ENCODE measurements at regions not wholly inside any gene's neighbourhood (a gene's known extent, or its start where the extent isn't known, plus 50 kb on each side); places are given as distances from the start of the nearest gene placed in this dataset.

GRCh38 chr1:21362096-21362495 is 71.8 kb upstream of the ECE1 start:
- no peaks in the 10 kb centered on the region for H3K36me3 ChIP-seq (ENCODE audit: low read depth)
- H3K27ac ChIP-seq = no peak overlapping the region
- H3K27me3 ChIP-seq (replicated peaks; ENCODE audit: insufficient read depth) = no peaks in the 10 kb centered on the region
- H3K4me2 ChIP-seq (ENCODE audit: unreplicated experiment) = no peak overlapping the region
- TF ChIP-seq EZH2phosphoT487 (IDR thresholded peaks at IDR 0.05; ENCODE audit: insufficient read depth, low read depth) (no peak), EZH2 (IDR thresholded peaks at IDR 0.05; ENCODE audit: insufficient read depth, poor library complexity, severe bottlenecking) (no peak)
- no peak overlapping the region for H3K4me3 ChIP-seq
- H3K79me2 ChIP-seq (ENCODE audit: insufficient read depth) = no peaks in the 10 kb centered on the region
- H2AFZ ChIP-seq = no peak overlapping the region
- H3K4me1 ChIP-seq (ENCODE audit: insufficient read depth) = no peaks in the 10 kb centered on the region
- no peaks in the 10 kb centered on the region for H4K20me1 ChIP-seq (ENCODE audit: insufficient read depth)
- 60 to 65% methylated on average over 3 of the region's 3 CpGs for WGBS, 2 experiments (ENCODE audit: low coverage in 1 of 2, low lambda C conversion rate in 2 of 2, missing lambda C conversion rate in 2 of 2)
- H3K9ac ChIP-seq = no peak overlapping the region
- no peaks in the 10 kb centered on the region for H3K9me3 ChIP-seq (ENCODE audit: low read depth)
- DNase-seq = no peak
- no peaks in the 10 kb centered on the region for H3K9me2 ChIP-seq (ENCODE audit: insufficient read depth)
- H3F3A ChIP-seq (ENCODE audit: insufficient read depth) = peaks cover 8% of the 10 kb centered on the region; the same call in 1 of the 2 replicates
- in situ Hi-C loops (cut with MboI) = loop anchor here (10.0 kb wide), 1 partner anchor 127 kb away; no protein-coding TSS in a partner anchor

DNA sequence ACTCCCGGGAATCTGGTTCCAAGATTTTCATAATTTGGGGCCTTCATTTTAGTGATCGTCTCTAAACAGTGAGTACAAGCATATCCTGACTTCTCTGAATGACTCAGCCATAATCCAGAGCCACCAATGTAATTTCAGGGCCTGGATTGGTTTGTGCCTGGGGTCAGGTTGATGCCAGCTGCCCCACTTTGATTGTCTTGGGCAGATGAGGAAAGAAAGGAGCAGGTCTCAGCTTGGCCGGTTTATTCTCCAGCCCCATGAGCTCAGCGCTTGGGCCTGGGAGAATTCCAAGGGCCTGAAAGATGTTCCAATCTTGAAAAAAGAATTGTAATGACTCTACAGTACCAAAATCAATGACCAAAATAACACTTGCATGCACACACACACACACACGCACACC is 71.2 kb upstream of the ECE1 start:
- in situ Hi-C loops (cut with MboI) = loop anchor here (10.0 kb wide), 1 partner anchor 127 kb away; no protein-coding TSS in a partner anchor
- no peak overlapping the region for H3K27ac ChIP-seq

GRCh38 chr1:21357161-21357560 is 66.9 kb upstream of the ECE1 start:
- Histone ChIP-seq H3K27ac (no peak overlapping the region), H3K9me2 (ENCODE audit: insufficient read depth) (no peaks in the 10 kb centered on the region), H3K4me3 (no peak overlapping the region), H3K27me3 (replicated peaks; ENCODE audit: insufficient read depth) (no peaks in the 10 kb centered on the region), H3K79me2 (ENCODE audit: insufficient read depth) (no peaks in the 10 kb centered on the region), H3K9ac (no peak overlapping the region), H3K4me1 (ENCODE audit: insufficient read depth) (no peaks in the 10 kb centered on the region), H3F3A (ENCODE audit: insufficient read depth) (peaks cover 6% of the 10 kb centered on the region; the same call in 1 of the 2 replicates), H2AFZ (no peak overlapping the region), H3K9me3 (ENCODE audit: low read depth) (no peaks in the 10 kb centered on the region), H4K20me1 (ENCODE audit: insufficient read depth) (no peaks in the 10 kb centered on the region), H3K36me3 (ENCODE audit: low read depth) (no peaks in the 10 kb centered on the region), H3K4me2 (ENCODE audit: unreplicated experiment) (no peak overlapping the region)
- WGBS, 2 experiments (ENCODE audit: low coverage in 1 of 2, low lambda C conversion rate in 2 of 2, missing lambda C conversion rate in 2 of 2) = 69 to 70% methylated on average over 5 of the region's 5 CpGs
- TF ChIP-seq EZH2phosphoT487 (IDR thresholded peaks at IDR 0.05; ENCODE audit: insufficient read depth, low read depth) = no peak
- TF ChIP-seq EZH2 (IDR thresholded peaks at IDR 0.05; ENCODE audit: insufficient read depth, poor library complexity, severe bottlenecking) = no peak
- DNase-seq = no peak
- in situ Hi-C loops (cut with MboI) = no loop called here

More for the DNA sequence above, 71.2 kb upstream of the ECE1 start:
- no peaks in the 10 kb centered on the region for H3K27me3 ChIP-seq (replicated peaks; ENCODE audit: insufficient read depth)
- H3K4me3 ChIP-seq = no peak overlapping the region
- no peaks in the 10 kb centered on the region for H3K9me2 ChIP-seq (ENCODE audit: insufficient read depth)
- H2AFZ ChIP-seq = peak overlapping the region; percentile 52
- DNase-seq = peak; percentile 23
- H3K36me3 ChIP-seq (ENCODE audit: low read depth) = no peaks in the 10 kb centered on the region
- H3K9me3 ChIP-seq (ENCODE audit: low read depth) = no peaks in the 10 kb centered on the region
- TF ChIP-seq EZH2phosphoT487 (IDR thresholded peaks at IDR 0.05; ENCODE audit: insufficient read depth, low read depth) (no peak), EZH2 (IDR thresholded peaks at IDR 0.05; ENCODE audit: insufficient read depth, poor library complexity, severe bottlenecking) (no peak)
- no peak overlapping the region for H3K9ac ChIP-seq
- no peaks in the 10 kb centered on the region for H4K20me1 ChIP-seq (ENCODE audit: insufficient read depth)
- H3K4me1 ChIP-seq (ENCODE audit: insufficient read depth) = no peaks in the 10 kb centered on the region
- H3K79me2 ChIP-seq (ENCODE audit: insufficient read depth) = no peaks in the 10 kb centered on the region
- H3K4me2 ChIP-seq (ENCODE audit: unreplicated experiment) = no peak overlapping the region
- peaks cover 8% of the 10 kb centered on the region; the same call in 1 of the 2 replicates for H3F3A ChIP-seq (ENCODE audit: insufficient read depth)
- WGBS, 2 experiments (ENCODE audit: low coverage in 1 of 2, low lambda C conversion rate in 2 of 2, missing lambda C conversion rate in 2 of 2) = 41 to 48% methylated on average over 5 of the region's 5 CpGs

DNA sequence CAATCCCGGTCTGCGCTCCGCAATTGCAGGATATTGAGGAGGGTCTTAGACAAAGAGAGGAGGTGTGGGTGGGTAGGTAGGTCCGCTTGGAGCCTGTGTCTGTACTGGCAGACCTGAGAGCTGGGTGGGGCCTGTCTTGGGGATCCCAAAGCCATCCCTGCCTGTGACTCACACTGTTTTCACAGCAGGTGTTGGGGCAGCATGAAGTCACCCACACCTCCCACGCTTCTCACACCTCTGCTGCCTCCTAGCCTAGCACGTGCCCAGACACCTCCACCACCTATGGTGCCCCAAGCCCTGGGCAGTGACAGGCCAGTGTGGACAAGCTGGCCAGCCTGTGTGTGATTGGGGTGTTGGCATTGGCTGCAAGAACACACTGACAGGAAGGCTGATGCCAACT is 65.7 kb upstream of the ECE1 start:
- H3K4me3 ChIP-seq = no peak overlapping the region
- H3K27ac ChIP-seq = no peak overlapping the region
- TF ChIP-seq EZH2phosphoT487 (IDR thresholded peaks at IDR 0.05; ENCODE audit: insufficient read depth, low read depth) (no peak), EZH2 (IDR thresholded peaks at IDR 0.05; ENCODE audit: insufficient read depth, poor library complexity, severe bottlenecking) (no peak)
- in situ Hi-C loops (cut with MboI) = no loop called here
- no peaks in the 10 kb centered on the region for H3K27me3 ChIP-seq (replicated peaks; ENCODE audit: insufficient read depth)
- 74 to 75% methylated on average over 6 of the region's 6 CpGs for WGBS, 2 experiments (ENCODE audit: low coverage in 1 of 2, low lambda C conversion rate in 2 of 2, missing lambda C conversion rate in 2 of 2)
- DNase-seq = no peak
- no peaks in the 10 kb centered on the region for H3K9me2 ChIP-seq (ENCODE audit: insufficient read depth)
- H3K4me1 ChIP-seq (ENCODE audit: insufficient read depth) = no peaks in the 10 kb centered on the region
- no peak overlapping the region for H3K4me2 ChIP-seq (ENCODE audit: unreplicated experiment)
- H3K9me3 ChIP-seq (ENCODE audit: low read depth) = no peaks in the 10 kb centered on the region
- H3K79me2 ChIP-seq (ENCODE audit: insufficient read depth) = no peaks in the 10 kb centered on the region
- H3K9ac ChIP-seq = no peak overlapping the region
- no peaks in the 10 kb centered on the region for H3K36me3 ChIP-seq (ENCODE audit: low read depth)
- no peaks in the 10 kb centered on the region for H3F3A ChIP-seq (ENCODE audit: insufficient read depth)
- H4K20me1 ChIP-seq (ENCODE audit: insufficient read depth) = no peaks in the 10 kb centered on the region
- H2AFZ ChIP-seq = no peak overlapping the region

GRCh38 chr1:21352586-21352985 is 62.3 kb upstream of the ECE1 start:
- H3K4me1 ChIP-seq (ENCODE audit: insufficient read depth) = no peaks in the 10 kb centered on the region
- H3K4me2 ChIP-seq (ENCODE audit: unreplicated experiment) = no peak overlapping the region
- no peaks in the 10 kb centered on the region for H4K20me1 ChIP-seq (ENCODE audit: insufficient read depth)
- H3K27me3 ChIP-seq (replicated peaks; ENCODE audit: insufficient read depth) = no peaks in the 10 kb centered on the region
- no peaks in the 10 kb centered on the region for H3K9me3 ChIP-seq (ENCODE audit: low read depth)
- no peak overlapping the region for H2AFZ ChIP-seq
- no peak overlapping the region for H3K4me3 ChIP-seq
- H3K9ac ChIP-seq = no peak overlapping the region
- TF ChIP-seq EZH2 (IDR thresholded peaks at IDR 0.05; ENCODE audit: insufficient read depth, poor library complexity, severe bottlenecking) (no peak), EZH2phosphoT487 (IDR thresholded peaks at IDR 0.05; ENCODE audit: insufficient read depth, low read depth) (no peak)
- no peaks in the 10 kb centered on the region for H3K36me3 ChIP-seq (ENCODE audit: low read depth)
- in situ Hi-C loops (cut with MboI) = no loop called here
- H3K79me2 ChIP-seq (ENCODE audit: insufficient read depth) = no peaks in the 10 kb centered on the region
- no peaks in the 10 kb centered on the region for H3F3A ChIP-seq (ENCODE audit: insufficient read depth)
- DNase-seq = no peak
- H3K27ac ChIP-seq = no peak overlapping the region
- H3K9me2 ChIP-seq (ENCODE audit: insufficient read depth) = no peaks in the 10 kb centered on the region

Measured in GM23248 (cell line).